K562 (cell line): ENCODE measurements at regions not wholly inside any gene's neighbourhood (a gene's known extent, or its start where the extent isn't known, plus 50 kb on each side); places are given as distances from the start of the nearest gene placed in this dataset.

Experiments
- BDP1 ChIP-seq: IDR thresholded peaks from 3 replicates; pipeline ENCODE4 v1.6.1; 2011; ENCODE audit not compliant: insufficient read length, insufficient read depth
- FIP1L1 ChIP-seq: fragments of 200-400 bp; formaldehyde crosslinking; IDR thresholded peaks from 2 replicates; pipeline ENCODE4 v1.6.1; 2018; ENCODE audit warnings: mild to moderate bottlenecking, low read depth, low read length; ENCODE audit not compliant: poor library complexity, severe bottlenecking
- GABPB1 ChIP-seq: sonication (generic); formaldehyde crosslinking; IDR thresholded peaks from 2 replicates; pipeline ENCODE4 v1.8.0; 2022; ENCODE audit warnings: mild to moderate bottlenecking, missing genetic modification reagents
- GTF2E2 ChIP-seq: fragments of 200-800 bp; sonication (Bioruptor generic); IDR thresholded peaks from 2 replicates; pipeline ENCODE4 v1.6.1; 2016; ENCODE audit warnings: missing genetic modification characterization, missing compliant biosample characterization
- RBBP5 ChIP-seq: fragments of 200-600 bp; sonication (generic); IDR thresholded peaks from 2 replicates; pipeline ENCODE4 v1.6.1; 2012; ENCODE audit warnings: borderline replicate concordance, mild to moderate bottlenecking, low read length, control low read depth, inconsistent platforms; ENCODE audit not compliant: insufficient read depth, poor library complexity, severe bottlenecking
- SPI1 ChIP-seq: IDR thresholded peaks from 2 replicates; pipeline ENCODE4 v1.6.1; 2011; ENCODE audit warnings: low read depth, low read length, control low read depth, borderline replicate concordance
- SREBF1 ChIP-seq: fragments of 150-350 bp; IDR thresholded peaks from 2 replicates; pipeline ENCODE4 v1.6.1; 2014; ENCODE audit warnings: antibody characterized with exemption, low read depth, low read length, borderline replicate concordance
- ZFX ChIP-seq: sonication (generic); formaldehyde crosslinking; IDR thresholded peaks from 2 replicates; pipeline ENCODE4 v1.8.0; 2022; ENCODE audit warnings: mild to moderate bottlenecking, missing genetic modification reagents, moderate library complexity
- ZNF347 ChIP-seq: fragments of 450-650 bp; formaldehyde crosslinking; IDR thresholded peaks from 2 replicates; pipeline ENCODE4 v1.4.0; 2020; ENCODE audit warnings: low read depth, mild to moderate bottlenecking, moderate library complexity
- TF ChIP-seq, protein P1 (sequence below): fragments of 450-650 bp; IDR thresholded peaks from 2 replicates; pipeline ENCODE4 v1.6.1; 2016; ENCODE audit warnings: borderline replicate concordance
- TF ChIP-seq, protein P2 (sequence below): fragments of 450-650 bp; IDR thresholded peaks from 2 replicates; pipeline ENCODE4 v1.6.1; 2018; ENCODE audit not compliant: partially characterized antibody

DNA sequence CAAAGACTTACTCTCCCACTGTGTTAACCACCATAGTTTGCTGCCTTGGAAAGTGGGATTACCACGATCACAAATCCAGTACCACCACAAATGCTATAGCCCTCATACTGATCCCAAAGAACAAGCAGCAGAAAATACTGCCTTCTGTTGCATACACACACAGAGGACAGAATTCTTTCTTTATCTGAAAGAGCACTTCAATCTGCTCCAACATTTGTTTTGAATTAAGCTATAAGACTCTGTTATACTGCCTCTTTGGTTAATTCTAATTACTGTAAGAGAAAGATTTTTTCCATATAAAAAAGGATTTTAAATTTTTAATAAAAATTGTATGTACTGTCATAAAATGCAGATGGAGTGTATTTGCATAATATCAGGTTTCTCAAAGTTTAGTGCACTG lies 69.8 kb downstream of the YIPF5 start (continued):
- no peak for TF ChIP-seq RBBP5
- TF ChIP-seq SPI1: no peak
- TF ChIP-seq GTF2E2 (tag): no peak
- no peak for TF ChIP-seq GABPB1 (CRISPR knock-in tag)
- TF ChIP-seq FIP1L1: no peak
- no peak for TF ChIP-seq ZFX (CRISPR knock-in tag)
- TF ChIP-seq ZNF347 (CRISPR knock-in tag): no peak
- TF ChIP-seq, protein P1, sequence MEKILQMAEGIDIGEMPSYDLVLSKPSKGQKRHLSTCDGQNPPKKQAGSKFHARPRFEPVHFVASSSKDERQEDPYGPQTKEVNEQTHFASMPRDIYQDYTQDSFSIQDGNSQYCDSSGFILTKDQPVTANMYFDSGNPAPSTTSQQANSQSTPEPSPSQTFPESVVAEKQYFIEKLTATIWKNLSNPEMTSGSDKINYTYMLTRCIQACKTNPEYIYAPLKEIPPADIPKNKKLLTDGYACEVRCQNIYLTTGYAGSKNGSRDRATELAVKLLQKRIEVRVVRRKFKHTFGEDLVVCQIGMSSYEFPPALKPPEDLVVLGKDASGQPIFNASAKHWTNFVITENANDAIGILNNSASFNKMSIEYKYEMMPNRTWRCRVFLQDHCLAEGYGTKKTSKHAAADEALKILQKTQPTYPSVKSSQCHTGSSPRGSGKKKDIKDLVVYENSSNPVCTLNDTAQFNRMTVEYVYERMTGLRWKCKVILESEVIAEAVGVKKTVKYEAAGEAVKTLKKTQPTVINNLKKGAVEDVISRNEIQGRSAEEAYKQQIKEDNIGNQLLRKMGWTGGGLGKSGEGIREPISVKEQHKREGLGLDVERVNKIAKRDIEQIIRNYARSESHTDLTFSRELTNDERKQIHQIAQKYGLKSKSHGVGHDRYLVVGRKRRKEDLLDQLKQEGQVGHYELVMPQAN: no peak
- no peak for TF ChIP-seq BDP1
- TF ChIP-seq, protein P2, sequence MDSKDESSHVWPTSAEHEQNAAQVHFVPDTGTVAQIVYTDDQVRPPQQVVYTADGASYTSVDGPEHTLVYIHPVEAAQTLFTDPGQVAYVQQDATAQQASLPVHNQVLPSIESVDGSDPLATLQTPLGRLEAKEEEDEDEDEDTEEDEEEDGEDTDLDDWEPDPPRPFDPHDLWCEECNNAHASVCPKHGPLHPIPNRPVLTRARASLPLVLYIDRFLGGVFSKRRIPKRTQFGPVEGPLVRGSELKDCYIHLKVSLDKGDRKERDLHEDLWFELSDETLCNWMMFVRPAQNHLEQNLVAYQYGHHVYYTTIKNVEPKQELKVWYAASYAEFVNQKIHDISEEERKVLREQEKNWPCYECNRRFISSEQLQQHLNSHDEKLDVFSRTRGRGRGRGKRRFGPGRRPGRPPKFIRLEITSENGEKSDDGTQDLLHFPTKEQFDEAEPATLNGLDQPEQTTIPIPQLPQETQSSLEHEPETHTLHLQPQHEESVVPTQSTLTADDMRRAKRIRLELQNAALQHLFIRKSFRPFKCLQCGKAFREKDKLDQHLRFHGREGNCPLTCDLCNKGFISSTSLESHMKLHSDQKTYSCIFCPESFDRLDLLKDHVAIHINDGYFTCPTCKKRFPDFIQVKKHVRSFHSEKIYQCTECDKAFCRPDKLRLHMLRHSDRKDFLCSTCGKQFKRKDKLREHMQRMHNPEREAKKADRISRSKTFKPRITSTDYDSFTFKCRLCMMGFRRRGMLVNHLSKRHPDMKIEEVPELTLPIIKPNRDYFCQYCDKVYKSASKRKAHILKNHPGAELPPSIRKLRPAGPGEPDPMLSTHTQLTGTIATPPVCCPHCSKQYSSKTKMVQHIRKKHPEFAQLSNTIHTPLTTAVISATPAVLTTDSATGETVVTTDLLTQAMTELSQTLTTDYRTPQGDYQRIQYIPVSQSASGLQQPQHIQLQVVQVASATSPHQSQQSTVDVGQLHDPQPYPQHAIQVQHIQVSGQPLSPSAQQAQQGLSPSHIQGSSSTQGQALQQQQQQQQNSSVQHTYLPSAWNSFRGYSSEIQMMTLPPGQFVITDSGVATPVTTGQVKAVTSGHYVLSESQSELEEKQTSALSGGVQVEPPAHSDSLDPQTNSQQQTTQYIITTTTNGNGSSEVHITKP: no peak
- TF ChIP-seq SREBF1: no peak
